Kidney (tissue), 13 donors: ENCODE measurements at regions not wholly inside any gene's neighbourhood (a gene's known extent, or its start where the extent isn't known, plus 50 kb on each side); places are given as distances from the start of the nearest gene placed in this dataset.

ENCODE experiments used
- DNase-seq, 5 donors: peaks; one replicate each; pipeline ENCODE4 v3.0.0-alpha.2; 2013 to 2020
- FAIRE-seq: peaks from 2 replicates; lab custom pipeline; 2012; peaks lifted over from hg19 to GRCh38; lab: Jason Lieb, UNC
- H3K27ac ChIP-seq, 2 donors: one replicate each; pipeline ENCODE4 v1.7.0; 2013; ENCODE audit warnings: low read depth in 2 of 2, low read length in 2 of 2, inconsistent platforms in 1 of 2
- H3K27me3 ChIP-seq: one replicate; pipeline ENCODE4 v1.7.1; 2013; ENCODE audit warnings: low read length, inconsistent platforms; ENCODE audit not compliant: control insufficient read depth, insufficient read depth
- H3K36me3 ChIP-seq, 3 donors: one replicate each; pipeline versions ENCODE4 v1.7.0 to v1.7.1; 2013; ENCODE audit warnings: low read length in 3 of 3, control low read depth in 1 of 3, inconsistent platforms in 1 of 3; ENCODE audit not compliant: insufficient read depth in 3 of 3, control insufficient read depth in 2 of 3
- H3K4me1 ChIP-seq, 3 donors: one replicate each; pipeline versions ENCODE4 v1.7.0 to v1.7.1; 2013; ENCODE audit warnings: low read length in 3 of 3, inconsistent platforms in 1 of 3, low read depth in 1 of 3; ENCODE audit not compliant: control insufficient read depth in 2 of 3, insufficient read depth in 2 of 3
- H3K4me3 ChIP-seq, 3 donors: one replicate each; pipeline versions ENCODE4 v1.7.0 to v1.8.1; 2013; ENCODE audit warnings: low read length in 3 of 3, control low read depth in 1 of 3, inconsistent platforms in 1 of 3
- H3K9ac ChIP-seq, 3 donors: one replicate each; pipeline versions ENCODE4 v1.7.0 to v1.7.1; 2013; ENCODE audit warnings: low read length in 3 of 3, control low read depth in 1 of 3, inconsistent platforms in 1 of 3
- H3K9me3 ChIP-seq, 3 donors: one replicate each; pipeline versions ENCODE4 v1.7.0 to v1.7.1; 2013; ENCODE audit warnings: low read length in 3 of 3, control low read depth in 1 of 3, inconsistent platforms in 1 of 3; ENCODE audit not compliant: control insufficient read depth in 2 of 3, insufficient read depth in 1 of 3
- intact Hi-C: fragments of 100-400 bp; cut with DNase I; formaldehyde crosslinking; loops from one replicate; pipeline ENCODE4 v1.11.1; 2022
- TF ChIP-seq, protein P1 (sequence below): IDR thresholded peaks from 3 replicates; pipeline ENCODE4 v1.5.1; 2012; ENCODE audit warnings: mild to moderate bottlenecking, moderate library complexity, borderline replicate concordance; ENCODE audit not compliant: insufficient read depth; ENCODE audit errors: extremely low read depth
- donor health status: control.
- donor health status: control.
- donor health status: control.
- donor health status: control.
- donor health status: control.
- donor health status: DM: yes; HTN: yes; CAD: no.
- donor health status: Normal renal cell carcinoma (clear cell type).

DNA sequence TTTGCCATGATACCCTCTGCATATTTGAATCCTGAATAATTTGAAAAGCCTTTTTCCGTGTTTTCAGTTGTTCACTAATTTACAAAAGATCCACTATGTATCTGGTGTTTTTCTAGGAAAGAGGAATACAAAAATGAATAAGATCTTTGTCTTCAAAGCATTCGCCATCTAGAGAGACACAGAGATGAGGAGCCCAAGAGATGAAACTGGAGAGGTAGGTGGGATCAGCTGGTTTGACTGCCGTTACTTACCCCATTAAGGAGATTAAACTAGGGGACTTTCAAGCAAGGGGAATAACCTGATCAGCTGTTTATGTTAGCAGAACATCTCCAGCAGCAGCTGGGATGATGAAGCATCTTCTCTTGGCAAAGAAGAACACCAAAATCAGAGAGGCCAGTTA lies 150.2 kb upstream of the SATB2 start:
- no peak for DNase-seq
- no peak overlapping the region for H3K9ac ChIP-seq
- no peak overlapping the region for H3K4me3 ChIP-seq
- H3K4me1 ChIP-seq: no peaks in the 10 kb centered on the region
- H3K36me3 ChIP-seq: no peaks in the 10 kb centered on the region
- H3K27me3 ChIP-seq: no peaks in the 10 kb centered on the region
- TF ChIP-seq, protein P1, sequence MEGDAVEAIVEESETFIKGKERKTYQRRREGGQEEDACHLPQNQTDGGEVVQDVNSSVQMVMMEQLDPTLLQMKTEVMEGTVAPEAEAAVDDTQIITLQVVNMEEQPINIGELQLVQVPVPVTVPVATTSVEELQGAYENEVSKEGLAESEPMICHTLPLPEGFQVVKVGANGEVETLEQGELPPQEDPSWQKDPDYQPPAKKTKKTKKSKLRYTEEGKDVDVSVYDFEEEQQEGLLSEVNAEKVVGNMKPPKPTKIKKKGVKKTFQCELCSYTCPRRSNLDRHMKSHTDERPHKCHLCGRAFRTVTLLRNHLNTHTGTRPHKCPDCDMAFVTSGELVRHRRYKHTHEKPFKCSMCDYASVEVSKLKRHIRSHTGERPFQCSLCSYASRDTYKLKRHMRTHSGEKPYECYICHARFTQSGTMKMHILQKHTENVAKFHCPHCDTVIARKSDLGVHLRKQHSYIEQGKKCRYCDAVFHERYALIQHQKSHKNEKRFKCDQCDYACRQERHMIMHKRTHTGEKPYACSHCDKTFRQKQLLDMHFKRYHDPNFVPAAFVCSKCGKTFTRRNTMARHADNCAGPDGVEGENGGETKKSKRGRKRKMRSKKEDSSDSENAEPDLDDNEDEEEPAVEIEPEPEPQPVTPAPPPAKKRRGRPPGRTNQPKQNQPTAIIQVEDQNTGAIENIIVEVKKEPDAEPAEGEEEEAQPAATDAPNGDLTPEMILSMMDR: no peak
- no peaks in the 10 kb centered on the region for H3K9me3 ChIP-seq
- no peak for FAIRE-seq
- intact Hi-C loops: no loop called here
- H3K27ac ChIP-seq: no peak overlapping the region

DNA sequence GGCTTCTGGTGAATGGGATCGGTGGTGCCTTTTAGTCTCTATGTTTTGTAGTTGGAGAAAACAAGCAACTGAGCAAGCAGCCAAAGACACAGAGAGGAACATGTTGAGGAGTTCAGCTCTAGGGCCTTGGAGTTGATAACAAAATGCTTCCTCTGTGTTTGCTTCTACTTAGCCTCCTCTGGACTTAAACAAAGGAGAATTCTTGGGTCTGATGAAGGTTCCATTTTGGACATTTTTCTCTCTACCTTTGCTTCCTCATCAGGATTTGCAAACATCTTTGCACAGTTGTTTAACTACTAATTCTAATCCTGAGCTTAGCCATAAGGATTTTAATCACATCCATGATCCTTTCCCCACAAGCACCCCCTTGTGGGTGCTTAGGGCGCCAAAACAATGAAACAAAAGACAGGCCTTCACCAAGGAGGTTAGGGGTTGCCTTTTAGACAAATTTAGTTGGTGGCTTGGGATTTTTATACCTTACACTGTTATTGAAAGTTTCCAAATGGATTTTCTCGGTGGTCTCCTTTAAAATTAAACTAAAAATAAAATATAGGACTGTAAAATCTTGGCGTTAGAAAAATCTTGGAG lies 148.5 kb upstream of the SATB2 start:
- DNase-seq (no peak), FAIRE-seq (no peak)
- intact Hi-C loops: no loop called here

DNA sequence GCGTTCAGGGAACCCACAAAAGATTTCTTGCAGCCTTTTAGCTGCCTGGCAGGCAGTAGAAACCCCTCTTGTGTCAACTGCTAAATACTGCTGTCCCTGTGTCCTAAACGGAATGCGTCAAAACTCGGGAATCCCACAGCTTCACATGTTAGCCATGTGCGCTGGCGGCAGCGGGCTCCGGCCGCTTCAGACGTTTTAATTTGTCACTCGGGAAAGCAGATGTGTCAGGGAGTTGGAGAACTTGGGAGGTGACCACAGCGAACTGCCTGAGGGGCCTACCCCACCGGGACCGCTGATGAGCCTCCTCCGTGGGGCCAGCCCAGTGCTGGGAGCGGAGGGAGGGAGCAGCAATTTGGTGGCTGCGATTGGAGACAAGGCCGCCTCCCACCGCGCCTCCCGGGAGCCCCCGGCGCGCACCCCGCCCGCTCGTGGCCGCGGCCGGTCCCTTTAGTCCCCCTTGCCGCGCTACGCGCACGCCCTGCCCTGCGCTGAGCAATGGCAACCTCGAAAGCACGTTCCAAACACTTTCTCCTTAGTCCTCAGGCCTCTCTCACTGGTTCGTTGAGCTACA lies 146.1 kb upstream of the SATB2 start:
- DNase-seq (peak in 4 of 5 donors; percentile 43 to 56 (median 48)), FAIRE-seq (no peak)
- H3K9ac ChIP-seq: no peak overlapping the region
- H3K27ac ChIP-seq: no peak overlapping the region
- H3K4me1 ChIP-seq: no peaks in the 10 kb centered on the region
- H3K36me3 ChIP-seq: no peaks in the 10 kb centered on the region
- H3K4me3 ChIP-seq: no peak overlapping the region
- TF ChIP-seq, protein P1: no peak
- no peaks in the 10 kb centered on the region for H3K27me3 ChIP-seq
- H3K9me3 ChIP-seq: no peaks in the 10 kb centered on the region
- intact Hi-C loops: no loop called here

More for the DNA sequence above, 148.5 kb upstream of the SATB2 start:
- no peak overlapping the region for H3K27ac ChIP-seq
- H3K9me3 ChIP-seq: no peaks in the 10 kb centered on the region
- TF ChIP-seq, protein P1: no peak
- no peak overlapping the region for H3K4me3 ChIP-seq
- no peaks in the 10 kb centered on the region for H3K36me3 ChIP-seq
- no peaks in the 10 kb centered on the region for H3K27me3 ChIP-seq
- H3K4me1 ChIP-seq: no peaks in the 10 kb centered on the region
- H3K9ac ChIP-seq: no peak overlapping the region
